Subcutaneous abdominal adipose tissue (tissue), 5 donors: ENCODE measurements at regions not wholly inside any gene's neighbourhood (a gene's known extent, or its start where the extent isn't known, plus 50 kb on each side); places are given as distances from the start of the nearest gene placed in this dataset.
"Not testable (repeated sequence)": the region's sequence is repeated elsewhere in the genome, so short reads cannot be mapped to it uniquely, and the experiment has no call there.

Experiments
- H3K27ac ChIP-seq: one replicate; pipeline ENCODE4 v1.7.0; 2013; ENCODE audit warnings: low read depth, mild to moderate bottlenecking, inconsistent platforms, low read length, moderate library complexity
- H3K27me3 ChIP-seq, 5 donors: one replicate each; pipeline ENCODE4 v1.7.0; 2013; ENCODE audit warnings: low read length in 5 of 5, inconsistent platforms in 1 of 5; ENCODE audit not compliant: control insufficient read depth in 5 of 5, insufficient read depth in 4 of 5
- H3K36me3 ChIP-seq, 5 donors: one replicate each; pipeline ENCODE4 v1.7.0; 2013; ENCODE audit warnings: low read length in 5 of 5; ENCODE audit not compliant: control insufficient read depth in 5 of 5, insufficient read depth in 5 of 5
- H3K4me1 ChIP-seq, 5 donors: one replicate each; pipeline ENCODE4 v1.7.0; 2013; ENCODE audit warnings: low read length in 5 of 5, mild to moderate bottlenecking in 3 of 5, moderate library complexity in 1 of 5; ENCODE audit not compliant: control insufficient read depth in 5 of 5, insufficient read depth in 5 of 5
- H3K4me3 ChIP-seq, 5 donors: one replicate each; pipeline ENCODE4 v1.7.0; 2013; ENCODE audit warnings: low read length in 5 of 5, low read depth in 1 of 5
- H3K9ac ChIP-seq, 5 donors: one replicate each; pipeline ENCODE4 v1.7.0; 2013; ENCODE audit warnings: low read length in 5 of 5, mild to moderate bottlenecking in 4 of 5, moderate library complexity in 3 of 5
- H3K9me3 ChIP-seq, 5 donors: one replicate each; pipeline ENCODE4 v1.7.0; 2013; ENCODE audit warnings: low read length in 5 of 5; ENCODE audit not compliant: control insufficient read depth in 5 of 5
- donor health status: healthy.
- donor health status: healthy.
- donor health status: healthy.
- donor health status: healthy.
- donor health status: healthy.

GRCh38 chr3:110436209-110436608 lies 635.4 kb upstream of the NECTIN3 start:
- Histone ChIP-seq H3K9ac (no peak overlapping the region), H3K27ac (no peak overlapping the region), H3K4me1 (no peaks in the 10 kb centered on the region), H3K36me3 (no peaks in the 10 kb centered on the region), H3K9me3 (no peaks in the 10 kb centered on the region), H3K4me3 (no peak overlapping the region), H3K27me3 (no peaks in the 10 kb centered on the region)

- not testable (repeated sequence) for H3K9ac ChIP-seq, H3K36me3 ChIP-seq, H3K27ac ChIP-seq, H3K27me3 ChIP-seq, H3K4me1 ChIP-seq, H3K4me3 ChIP-seq, H3K9me3 ChIP-seq
Observed at GRCh38 chr3:110440066-110440653, 631.5 kb upstream of the NECTIN3 start.

- no peak overlapping the region for H3K9ac ChIP-seq
- no peaks in the 10 kb centered on the region for H3K27me3 ChIP-seq
- no peak overlapping the region for H3K27ac ChIP-seq
Observed at GRCh38 chr3:110454066-110454465, 617.5 kb upstream of the NECTIN3 start.

GRCh38 chr3:110456001-110456400 lies 615.6 kb upstream of the NECTIN3 start:
- Histone ChIP-seq H3K9ac (no peak overlapping the region), H3K36me3 (no peaks in the 10 kb centered on the region), H3K4me3 (no peak overlapping the region), H3K27me3 (no peaks in the 10 kb centered on the region), H3K4me1 (no peaks in the 10 kb centered on the region), H3K9me3 (peaks cover 0 to 4% (median 0%) of the 10 kb centered on the region in 5 donors), H3K27ac (no peak overlapping the region)

More at GRCh38 chr3:110454066-110454465, 617.5 kb upstream of the NECTIN3 start:
- no peaks in the 10 kb centered on the region for H3K36me3 ChIP-seq
- H3K9me3 ChIP-seq, result peaks cover 0 to 4% (median 0%) of the 10 kb centered on the region in 5 donors
- H3K4me1 ChIP-seq, result no peaks in the 10 kb centered on the region
- H3K4me3 ChIP-seq, result no peak overlapping the region

- Histone ChIP-seq H3K27ac (no peak overlapping the region), H3K9ac (no peak overlapping the region), H3K4me3 (no peak overlapping the region), H3K27me3 (no peaks in the 10 kb centered on the region), H3K4me1 (no peaks in the 10 kb centered on the region), H3K9me3 (peaks cover 0 to 4% (median 0%) of the 10 kb centered on the region in 5 donors), H3K36me3 (no peaks in the 10 kb centered on the region)
Observed at GRCh38 chr3:110456438-110457138, 615.0 kb upstream of the NECTIN3 start.

- Histone ChIP-seq H3K36me3 (no peaks in the 10 kb centered on the region), H3K9ac (no peak overlapping the region), H3K4me3 (no peak overlapping the region), H3K27me3 (no peaks in the 10 kb centered on the region), H3K27ac (no peak overlapping the region), H3K9me3 (peaks cover 0 to 4% (median 0%) of the 10 kb centered on the region in 5 donors), H3K4me1 (no peaks in the 10 kb centered on the region)
Observed at GRCh38 chr3:110457508-110457907, 614.1 kb upstream of the NECTIN3 start.

- H3K27ac ChIP-seq, result no peak overlapping the region
- no peaks in the 10 kb centered on the region for H3K27me3 ChIP-seq
- no peaks in the 10 kb centered on the region for H3K4me1 ChIP-seq
- H3K4me3 ChIP-seq, result no peak overlapping the region
- H3K9me3 ChIP-seq, result peaks cover 0 to 4% (median 0%) of the 10 kb centered on the region in 5 donors
- no peak overlapping the region for H3K9ac ChIP-seq
- H3K36me3 ChIP-seq, result no peaks in the 10 kb centered on the region
Observed at GRCh38 chr3:110459021-110459420, 612.6 kb upstream of the NECTIN3 start.

- H3K4me3 ChIP-seq, result no peak overlapping the region
- H3K36me3 ChIP-seq, result no peaks in the 10 kb centered on the region
- no peaks in the 10 kb centered on the region for H3K4me1 ChIP-seq
- no peaks in the 10 kb centered on the region for H3K9me3 ChIP-seq
- H3K27me3 ChIP-seq, result no peaks in the 10 kb centered on the region
- H3K27ac ChIP-seq, result no peak overlapping the region
- no peak overlapping the region for H3K9ac ChIP-seq
Observed at GRCh38 chr3:110470310-110470709, 601.3 kb upstream of the NECTIN3 start.

GRCh38 chr3:110473405-110473804 lies 598.2 kb upstream of the NECTIN3 start:
- H3K4me3 ChIP-seq, result no peak overlapping the region
- no peak overlapping the region for H3K27ac ChIP-seq
- H3K27me3 ChIP-seq, result no peaks in the 10 kb centered on the region
- no peaks in the 10 kb centered on the region for H3K9me3 ChIP-seq
- no peak overlapping the region for H3K9ac ChIP-seq
- H3K4me1 ChIP-seq, result no peaks in the 10 kb centered on the region
- H3K36me3 ChIP-seq, result no peaks in the 10 kb centered on the region

- Histone ChIP-seq H3K27ac (no peak overlapping the region), H3K4me3 (no peak overlapping the region), H3K4me1 (no peaks in the 10 kb centered on the region), H3K36me3 (no peaks in the 10 kb centered on the region), H3K9ac (no peak overlapping the region), H3K9me3 (no peaks in the 10 kb centered on the region), H3K27me3 (no peaks in the 10 kb centered on the region)
Observed at GRCh38 chr3:110474397-110474796, 597.2 kb upstream of the NECTIN3 start.
